Tongue (tissue), 1 donor: ENCODE measurements at regions not wholly inside any gene's neighbourhood (a gene's known extent, or its start where the extent isn't known, plus 50 kb on each side); places are given as distances from the start of the nearest gene placed in this dataset.
A peak's percentile ranks its signal among the peaks of the same experiment; 100 is the strongest.

Source experiments
- DNase-seq: peaks from one replicate; pipeline ENCODE4 v3.0.0-alpha.2; 2015

GRCh38 chr9:135009051-135009560, 78.4 kb upstream of the OLFM1 start:
- DNase-seq = no peak

- DNase-seq = no peak
Observed at GRCh38 chr9:135009794-135010585, 77.5 kb upstream of the OLFM1 start.

GRCh38 chr9:135010586-135010860, 76.9 kb upstream of the OLFM1 start:
- DNase-seq = no peak

- no peak for DNase-seq
Observed at GRCh38 chr9:135010921-135011320, 76.5 kb upstream of the OLFM1 start.

- DNase-seq = no peak
Observed at GRCh38 chr9:135012166-135012565, 75.3 kb upstream of the OLFM1 start.

GRCh38 chr9:135014311-135015010, 73.0 kb upstream of the OLFM1 start:
- no peak for DNase-seq

GRCh38 chr9:135015096-135015495, 72.4 kb upstream of the OLFM1 start:
- no peak for DNase-seq

GRCh38 chr9:135015565-135015964, 71.9 kb upstream of the OLFM1 start:
- DNase-seq = no peak

- DNase-seq = no peak
Observed at GRCh38 chr9:135016037-135016640, 71.3 kb upstream of the OLFM1 start.

GRCh38 chr9:135016876-135017275, 70.6 kb upstream of the OLFM1 start:
- DNase-seq = no peak

- DNase-seq = no peak
Observed at GRCh38 chr9:135017899-135018298, 69.6 kb upstream of the OLFM1 start.

- no peak for DNase-seq
Observed at GRCh38 chr9:135018306-135018915, 69.1 kb upstream of the OLFM1 start.

GRCh38 chr9:135019224-135019623, 68.2 kb upstream of the OLFM1 start:
- DNase-seq = no peak

- no peak for DNase-seq
Observed at GRCh38 chr9:135020481-135021392, 66.7 kb upstream of the OLFM1 start.

GRCh38 chr9:135021393-135021789, 66.1 kb upstream of the OLFM1 start:
- no peak for DNase-seq

GRCh38 chr9:135022191-135022870, 65.1 kb upstream of the OLFM1 start:
- DNase-seq = no peak

GRCh38 chr9:135023088-135023785, 64.2 kb upstream of the OLFM1 start:
- peak; percentile 66 for DNase-seq

GRCh38 chr9:135023786-135024405, 63.6 kb upstream of the OLFM1 start:
- DNase-seq = no peak

- no peak for DNase-seq
Observed at GRCh38 chr9:135029463-135029862, 58.0 kb upstream of the OLFM1 start.

GRCh38 chr9:135029871-135030565, 57.5 kb upstream of the OLFM1 start:
- DNase-seq = no peak
